Stromal cell of bone marrow (primary cell): ENCODE measurements at regions not wholly inside any gene's neighbourhood (a gene's known extent, or its start where the extent isn't known, plus 50 kb on each side); places are given as distances from the start of the nearest gene placed in this dataset.
"Not testable (repeated sequence)": the region's sequence is repeated elsewhere in the genome, so short reads cannot be mapped to it uniquely, and the experiment has no call there.

ENCODE experiments used
- DNase-seq: peaks from one replicate; pipeline ENCODE4 v3.0.0-alpha.2; 2012; ENCODE audit warnings: low read depth

- DNase-seq: no peak
These were observed 335.3 kb downstream of the CNTNAP4 start for GRCh38 chr16:76612497-76612896.

DNA sequence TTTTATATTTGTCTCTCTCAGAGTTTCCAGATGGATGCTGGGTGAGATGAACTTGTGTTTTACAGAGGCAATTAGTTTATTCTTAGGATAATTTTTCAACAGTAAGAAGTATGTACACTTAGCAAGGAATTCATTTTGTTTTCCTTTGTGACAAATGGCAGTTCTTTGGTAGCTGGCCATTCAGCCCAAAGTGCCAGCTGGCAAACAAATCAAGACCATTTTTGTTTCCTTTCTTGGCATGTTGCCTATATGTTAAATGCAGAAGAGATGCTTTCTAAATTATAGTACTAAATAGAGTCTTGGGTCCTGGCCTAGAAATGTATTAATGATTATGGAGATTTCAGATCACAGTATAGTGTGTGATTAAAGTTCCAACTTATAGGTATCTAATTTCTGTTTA lies 337.1 kb downstream of the CNTNAP4 start:
- DNase-seq: no peak

- no peak for DNase-seq
These were observed 345.7 kb downstream of the CNTNAP4 start for GRCh38 chr16:76622876-76623275.

DNA sequence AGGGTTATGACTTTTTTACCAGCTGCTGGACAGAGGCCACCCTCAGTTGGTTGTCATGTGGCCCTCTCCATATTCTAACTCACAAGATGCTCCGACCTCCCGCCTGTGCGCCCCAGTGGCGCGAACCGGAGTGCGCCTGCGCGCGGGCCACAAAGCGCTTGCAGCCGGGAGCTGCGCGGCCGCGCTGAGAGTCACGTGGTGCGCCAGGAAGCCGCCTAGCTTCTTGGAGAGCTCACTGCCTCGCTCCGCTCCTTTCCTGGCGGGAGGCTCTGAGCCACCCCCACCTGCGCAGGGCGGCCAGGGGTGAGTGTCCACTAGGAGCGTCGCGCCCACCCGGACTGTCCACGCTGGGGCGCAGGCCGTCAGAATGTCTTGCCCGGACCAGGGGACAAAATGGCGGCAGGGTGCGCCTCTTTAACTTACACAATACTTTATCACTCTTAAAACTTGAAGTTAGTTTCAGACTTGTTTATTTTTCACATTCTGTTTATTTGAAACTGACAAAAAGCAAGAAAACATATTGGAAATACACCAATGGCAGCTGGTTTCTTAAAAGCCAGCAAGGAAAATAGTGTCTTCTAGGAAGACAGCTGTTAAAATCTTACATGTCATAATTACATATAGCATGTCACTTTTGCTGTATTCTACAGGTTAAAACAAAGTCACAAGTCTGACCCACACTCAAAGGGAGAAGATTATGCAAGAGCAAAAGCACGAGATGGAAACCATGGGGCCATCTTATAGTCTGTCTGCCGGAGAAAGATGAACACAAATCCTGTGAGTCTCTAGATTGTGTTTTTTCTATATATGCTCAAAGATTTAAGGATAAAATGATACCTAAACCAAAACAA lies 357.9 kb downstream of the CNTNAP4 start:
- DNase-seq: no peak

GRCh38 chr16:76639685-76640289 lies 362.6 kb downstream of the CNTNAP4 start:
- peak; percentile 28 for DNase-seq

DNA sequence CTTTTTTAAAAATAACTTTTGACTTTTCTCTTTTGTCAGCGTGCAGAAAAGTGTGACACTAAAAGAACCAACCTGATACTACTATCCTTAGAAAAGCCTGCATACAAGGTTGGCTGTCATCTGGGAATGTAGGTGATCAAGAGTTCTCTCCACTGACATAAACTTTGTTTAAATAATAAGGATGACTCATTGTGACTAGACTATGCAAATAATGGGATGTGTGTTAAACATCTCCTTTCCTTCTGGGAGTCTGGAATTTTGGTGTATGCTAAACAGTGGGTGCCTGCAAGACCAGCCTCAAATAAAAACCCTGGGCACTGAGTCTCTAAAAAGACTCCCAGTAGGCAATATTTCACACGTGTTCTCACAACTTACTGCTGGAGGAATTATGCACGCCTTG lies 373.4 kb downstream of the CNTNAP4 start:
- no peak for DNase-seq

GRCh38 chr16:76653390-76654026 lies 376.3 kb downstream of the CNTNAP4 start:
- DNase-seq: peak; percentile 21

- DNase-seq: no peak
These were observed 377.1 kb downstream of the CNTNAP4 start for GRCh38 chr16:76654088-76654820.

DNA sequence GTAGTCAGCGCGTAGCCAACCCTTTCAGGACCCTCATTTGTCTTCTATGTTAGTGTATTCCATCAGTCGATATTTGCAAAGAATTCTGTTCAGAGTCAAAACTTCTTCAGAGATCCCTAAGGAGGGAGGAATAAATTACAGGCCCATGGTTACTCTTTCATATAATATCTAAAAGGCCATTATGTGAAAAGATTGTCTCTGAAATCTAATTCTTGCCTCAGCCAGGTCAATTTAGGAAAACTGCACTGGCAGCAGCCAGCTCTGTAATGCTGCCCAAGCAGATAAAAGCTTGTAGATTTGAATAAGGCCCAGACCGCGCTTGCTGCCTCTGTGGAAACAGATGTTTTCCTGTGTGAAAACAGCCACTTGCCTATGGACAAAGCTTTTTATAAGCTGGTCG lies 379.8 kb downstream of the CNTNAP4 start:
- no peak for DNase-seq

DNA sequence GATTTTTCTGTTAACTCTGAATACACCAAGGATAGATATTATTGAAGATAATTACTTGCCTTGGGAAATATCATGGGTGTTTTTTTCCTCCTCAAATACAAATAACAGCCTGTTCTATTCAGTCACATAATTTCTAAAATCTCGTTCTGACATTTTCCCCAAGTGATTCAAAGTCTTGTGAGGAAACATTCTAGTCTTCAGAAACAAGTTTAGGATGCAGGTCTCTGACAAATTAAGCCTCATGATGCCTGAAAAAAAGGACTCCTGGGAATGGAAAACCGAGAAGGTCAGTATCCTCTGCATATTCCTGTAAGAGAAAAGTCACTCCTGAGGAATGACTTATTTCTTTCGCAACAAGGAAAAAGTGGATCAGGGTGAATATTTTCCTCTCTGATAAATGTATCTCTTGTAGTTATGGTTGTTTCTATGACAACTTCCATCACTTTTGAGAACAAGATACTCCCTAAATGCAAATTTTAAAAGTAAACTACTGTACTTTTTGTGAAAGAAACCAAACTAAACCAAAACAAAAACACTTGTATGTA lies 384.6 kb downstream of the CNTNAP4 start:
- peak; percentile 36 for DNase-seq

DNA sequence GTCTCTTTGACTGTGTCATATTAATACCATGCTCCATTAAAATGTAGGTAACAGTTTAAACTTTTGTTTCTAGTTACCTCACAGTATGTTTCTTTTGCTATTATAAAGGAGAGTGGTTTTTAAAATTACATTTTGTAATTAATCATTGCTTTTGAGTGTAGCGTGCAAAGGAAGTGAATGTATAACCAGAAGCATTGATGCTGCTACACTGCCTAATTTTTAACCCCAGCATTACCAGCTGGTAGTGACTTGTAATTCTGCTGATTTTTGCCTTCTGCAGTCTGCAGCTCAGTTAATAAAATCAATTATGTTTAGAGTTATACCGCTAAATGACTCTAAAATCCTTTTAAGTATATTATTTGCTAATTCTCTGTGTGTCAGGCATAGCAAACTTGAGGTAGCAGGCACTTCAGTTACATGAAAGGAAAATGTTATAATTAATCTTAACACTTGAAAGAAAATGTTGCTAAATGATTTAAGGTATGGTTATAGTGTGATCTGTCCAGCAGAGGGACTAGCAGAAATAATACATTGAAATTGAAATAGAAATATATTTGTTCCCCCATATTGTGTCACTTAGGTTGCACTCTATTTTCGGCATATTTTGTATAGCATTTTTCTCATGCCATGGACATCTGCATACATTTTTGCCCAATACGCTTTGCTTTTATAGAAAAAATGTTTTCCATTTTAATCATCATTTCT lies 388.5 kb downstream of the CNTNAP4 start:
- DNase-seq: no peak

GRCh38 chr16:76668207-76668725 lies 391.1 kb downstream of the CNTNAP4 start:
- no peak for DNase-seq

GRCh38 chr16:76669288-76669687 lies 392.1 kb downstream of the CNTNAP4 start:
- DNase-seq: no peak

DNA sequence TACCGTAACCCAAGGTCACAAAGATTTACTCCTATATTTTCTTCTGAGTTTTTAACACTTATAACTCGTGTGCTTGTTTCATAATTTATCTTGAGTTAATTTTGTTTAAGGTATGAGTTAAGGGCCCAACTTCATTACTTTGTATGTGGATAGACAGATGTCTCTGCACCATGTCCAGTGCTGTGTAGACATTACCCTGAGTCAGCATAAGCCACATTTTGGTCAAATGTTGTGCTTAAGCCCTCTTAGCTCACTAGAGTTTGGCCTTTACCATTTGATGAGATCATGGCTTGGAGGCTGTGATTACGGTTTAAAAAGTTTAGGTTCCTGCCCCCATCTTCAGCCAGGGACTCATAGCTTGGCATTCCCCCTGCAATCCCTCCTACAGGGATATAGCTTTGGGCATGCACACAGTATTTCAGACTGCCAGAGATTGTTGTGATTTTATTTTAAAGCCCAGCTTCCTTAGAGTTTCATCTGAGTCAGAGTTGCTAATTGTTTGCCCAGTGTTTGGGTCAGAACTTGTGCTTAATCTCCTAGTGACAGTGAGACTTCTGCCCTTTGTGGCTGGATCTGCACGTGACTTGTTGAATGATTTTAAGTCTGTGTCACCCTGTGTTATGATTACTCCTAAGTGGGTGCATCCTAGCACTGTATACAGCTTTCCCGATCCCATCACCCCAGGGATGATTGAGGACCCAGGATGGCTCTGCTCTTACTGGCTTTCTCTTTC lies 393.1 kb downstream of the CNTNAP4 start:
- peak; percentile 12 for DNase-seq

DNA sequence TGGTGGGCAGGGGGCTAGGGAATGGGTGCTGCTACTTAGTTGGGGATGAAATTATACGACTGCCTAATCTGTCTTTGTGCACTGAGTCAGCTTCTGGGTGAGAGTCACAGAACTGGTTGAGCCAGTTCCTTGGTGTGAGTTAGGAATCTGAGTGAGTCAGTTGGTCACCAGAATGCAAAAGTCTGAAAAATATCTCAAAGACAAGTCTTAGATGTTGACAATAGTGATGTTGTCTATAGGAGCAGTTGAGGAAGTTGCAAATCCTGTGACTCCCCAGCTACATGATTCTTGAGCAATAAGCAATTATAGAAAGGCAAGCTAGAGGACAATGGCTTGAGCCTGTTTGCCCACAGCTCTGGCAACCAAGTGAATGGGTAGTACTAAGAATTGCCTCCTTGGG lies 399.2 kb downstream of the CNTNAP4 start:
- DNase-seq: no peak

DNA sequence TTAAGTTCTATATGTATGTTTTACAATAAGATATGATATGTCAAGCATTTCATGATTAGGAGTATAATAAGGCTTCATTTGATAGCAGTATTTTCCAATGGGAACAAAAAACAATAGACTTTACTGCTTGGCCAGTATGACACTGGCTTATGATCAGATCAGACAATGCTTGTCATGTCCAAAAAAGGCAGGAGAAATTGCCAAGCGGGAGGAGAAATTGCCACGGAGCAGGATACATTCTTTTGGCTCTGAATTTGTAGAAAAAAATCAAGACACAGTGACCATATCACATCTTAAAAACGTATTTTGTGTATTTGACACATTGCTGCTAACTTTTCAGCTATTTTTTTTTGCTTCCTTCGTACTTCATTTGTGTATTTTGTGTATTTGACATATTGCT lies 404.1 kb downstream of the CNTNAP4 start:
- no peak for DNase-seq

DNA sequence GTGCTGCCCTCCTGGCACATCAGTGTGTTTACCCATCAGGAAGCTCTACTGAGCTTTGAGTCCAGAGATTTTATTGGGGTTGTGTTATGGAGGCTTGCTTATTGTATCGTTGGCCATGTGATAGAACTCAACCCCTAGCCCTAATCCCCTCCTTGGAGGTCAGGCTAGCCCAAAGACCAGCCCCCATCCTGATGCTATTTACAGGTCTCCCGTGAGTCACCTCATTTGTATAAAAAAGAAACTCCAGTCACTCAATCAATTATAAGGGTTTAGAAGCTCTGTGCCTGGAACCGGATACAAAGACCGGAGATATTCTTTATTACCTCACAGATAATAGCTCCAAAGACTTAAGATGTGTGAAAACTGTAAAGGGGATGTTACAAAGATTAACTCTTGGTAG lies 405.9 kb downstream of the CNTNAP4 start:
- DNase-seq: no peak

DNA sequence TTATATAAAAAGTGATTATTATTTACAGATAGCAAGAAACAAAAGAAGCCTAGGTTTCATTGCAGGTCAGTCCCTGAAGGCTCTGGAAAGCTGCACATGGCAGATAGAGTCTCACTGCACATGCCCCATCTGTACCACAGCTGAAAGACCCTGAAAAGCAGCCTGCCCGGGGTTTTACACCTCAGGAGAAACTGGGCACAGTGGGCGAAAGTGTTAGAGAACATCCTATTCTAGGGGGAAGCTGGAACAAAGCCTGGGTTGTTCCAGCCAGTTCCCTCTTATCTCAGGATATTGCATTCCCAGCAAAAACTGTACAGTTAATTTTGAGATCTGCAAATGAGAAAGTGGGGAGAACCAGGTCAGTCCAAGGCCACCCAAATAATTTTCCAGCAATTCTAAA lies 419.7 kb downstream of the CNTNAP4 start:
- DNase-seq: no peak

- no peak for DNase-seq
These were observed 428.7 kb downstream of the CNTNAP4 start for GRCh38 chr16:76705892-76706291.

GRCh38 chr16:76713191-76713590 lies 436.0 kb downstream of the CNTNAP4 start:
- no peak for DNase-seq

GRCh38 chr16:76716251-76716650 lies 439.1 kb downstream of the CNTNAP4 start:
- DNase-seq: not testable (repeated sequence)
